GM21825 (cell line): ENCODE measurements at regions not wholly inside any gene's neighbourhood (a gene's known extent, or its start where the extent isn't known, plus 50 kb on each side); places are given as distances from the start of the nearest gene placed in this dataset.

Source experiments
- ATAC-seq: cut with Tn5 transposase; IDR thresholded peaks from one replicate; pipeline ENCODE4 v1.9.1; 2021; ENCODE audit warnings: mild to moderate bottlenecking, moderate library complexity; ENCODE audit not compliant: unreplicated experiment

DNA sequence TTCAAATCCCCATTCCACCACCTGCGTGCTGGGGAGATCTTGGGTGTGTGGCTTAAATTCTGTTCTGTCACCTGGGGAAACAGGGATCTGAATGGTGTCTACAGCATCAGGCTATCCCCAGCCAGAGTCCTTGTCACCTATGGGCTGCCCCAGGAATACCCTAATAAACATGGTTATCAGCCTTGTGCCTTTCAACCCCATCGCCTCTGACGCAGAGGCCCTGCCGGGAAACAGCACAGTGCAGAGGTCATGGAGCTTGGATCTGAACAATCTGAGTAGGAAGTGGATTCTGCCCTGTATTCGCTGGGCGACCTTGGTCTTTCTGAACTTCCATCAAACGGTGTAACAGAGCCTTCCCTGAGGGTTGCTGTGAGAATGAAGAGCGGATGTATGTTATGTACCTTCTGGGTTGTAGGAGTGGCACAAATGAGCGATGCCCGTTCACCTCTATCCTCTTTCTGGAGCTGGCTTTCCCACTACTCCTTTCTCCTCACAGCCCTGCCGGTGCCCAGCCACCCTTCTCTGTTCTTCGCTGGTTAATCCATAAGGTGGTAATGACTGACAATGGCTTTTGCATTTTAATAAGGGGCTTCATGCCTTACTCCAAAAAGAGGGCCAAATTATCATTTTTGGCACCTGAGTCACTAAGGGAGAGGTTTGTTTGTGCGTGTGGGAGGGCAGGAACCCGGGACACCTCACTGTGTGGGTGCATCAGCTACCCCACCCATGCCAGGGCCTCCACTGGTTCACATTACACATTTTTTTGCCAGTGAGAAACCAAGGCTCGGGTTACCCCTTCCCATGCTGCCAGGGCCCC is 256.5 kb downstream of the MYCN start:
- no peak for ATAC-seq

DNA sequence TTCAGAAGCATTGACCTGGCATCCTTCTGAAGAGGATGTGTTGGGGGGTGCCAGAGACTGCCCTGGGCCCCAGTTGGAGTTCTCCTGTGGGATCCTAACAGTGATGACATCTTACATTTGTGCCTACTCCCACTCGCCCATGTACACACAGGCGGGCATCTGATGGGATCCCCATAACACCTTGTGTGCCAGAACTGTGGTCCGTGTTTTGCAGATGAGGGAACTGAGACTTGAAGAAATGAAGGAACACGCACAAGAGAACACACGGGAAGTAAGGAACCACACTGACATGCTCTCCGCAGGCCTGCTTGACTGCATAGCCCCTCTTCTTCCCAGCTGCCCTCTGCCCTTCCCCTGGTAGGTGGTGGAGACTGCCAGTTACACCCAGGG is 255.3 kb downstream of the MYCN start:
- ATAC-seq: no peak

DNA sequence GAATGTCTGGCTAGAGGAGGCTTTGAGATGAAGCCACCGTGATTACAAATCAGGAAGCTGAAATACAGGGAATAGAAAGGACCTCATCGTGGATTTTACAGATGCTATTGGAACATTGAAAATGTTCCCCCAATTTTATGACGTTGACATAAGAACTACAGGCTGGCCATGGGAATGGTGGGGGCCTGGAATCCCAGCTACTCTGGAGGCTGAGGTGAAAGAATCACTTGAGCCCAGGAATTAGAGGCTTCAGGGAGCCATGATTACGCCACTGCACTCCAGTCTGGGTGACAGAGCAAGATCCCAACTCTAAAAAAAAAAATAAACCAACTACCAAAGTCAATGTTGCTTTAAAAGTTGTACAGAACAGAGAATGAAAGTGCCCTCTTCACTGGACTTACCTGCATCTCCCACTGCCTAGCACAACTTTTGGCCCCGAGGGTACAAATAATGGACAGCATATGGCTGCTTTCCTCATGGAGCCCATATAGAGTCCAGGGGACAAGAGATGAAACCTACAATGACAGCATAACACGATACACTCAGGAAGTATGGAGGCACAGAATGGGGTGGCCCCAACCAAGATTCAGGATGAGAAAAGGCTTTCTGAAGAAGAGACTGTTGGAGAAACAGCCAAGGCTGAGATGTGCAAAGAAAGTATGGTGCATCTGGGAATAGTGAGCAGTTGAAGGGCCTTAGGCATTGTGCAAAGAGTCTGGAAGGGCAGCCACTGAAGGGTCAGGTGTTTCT is 254.8 kb downstream of the MYCN start:
- ATAC-seq: no peak

DNA sequence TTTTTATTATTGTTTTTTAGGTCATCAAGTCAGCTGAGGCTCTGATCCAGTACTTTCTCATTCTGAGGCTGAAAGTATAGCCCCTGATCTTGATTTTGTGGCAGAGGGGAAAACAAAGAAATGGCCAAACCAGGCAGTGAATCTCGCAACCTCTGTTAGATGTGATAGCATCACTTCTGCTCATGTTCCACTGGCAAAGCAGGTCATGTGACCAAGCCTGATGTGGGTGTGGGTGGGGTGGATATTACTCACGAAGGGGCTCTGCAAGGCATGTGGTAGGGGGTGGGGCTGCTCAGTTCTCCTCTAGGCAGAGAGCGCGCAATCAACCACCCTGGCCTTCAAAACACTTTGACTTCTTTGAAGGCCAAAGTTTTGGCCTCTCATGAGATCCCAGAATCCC is 254.2 kb downstream of the MYCN start:
- no peak for ATAC-seq

DNA sequence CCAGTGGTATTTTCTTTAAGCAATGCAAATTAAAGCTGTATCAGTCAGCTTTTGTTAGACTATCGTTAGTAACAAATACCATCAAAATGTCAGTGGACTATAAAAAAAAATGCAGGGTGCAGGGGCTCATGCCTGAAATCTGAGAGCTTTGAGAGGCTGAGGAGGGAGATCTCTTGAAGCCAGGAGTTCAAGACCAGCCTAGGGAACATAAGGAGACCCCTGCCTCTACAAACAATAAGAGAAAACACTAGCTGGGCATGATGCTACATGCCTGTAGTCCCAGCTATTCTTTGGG is 253.7 kb downstream of the MYCN start:
- no peak for ATAC-seq

DNA sequence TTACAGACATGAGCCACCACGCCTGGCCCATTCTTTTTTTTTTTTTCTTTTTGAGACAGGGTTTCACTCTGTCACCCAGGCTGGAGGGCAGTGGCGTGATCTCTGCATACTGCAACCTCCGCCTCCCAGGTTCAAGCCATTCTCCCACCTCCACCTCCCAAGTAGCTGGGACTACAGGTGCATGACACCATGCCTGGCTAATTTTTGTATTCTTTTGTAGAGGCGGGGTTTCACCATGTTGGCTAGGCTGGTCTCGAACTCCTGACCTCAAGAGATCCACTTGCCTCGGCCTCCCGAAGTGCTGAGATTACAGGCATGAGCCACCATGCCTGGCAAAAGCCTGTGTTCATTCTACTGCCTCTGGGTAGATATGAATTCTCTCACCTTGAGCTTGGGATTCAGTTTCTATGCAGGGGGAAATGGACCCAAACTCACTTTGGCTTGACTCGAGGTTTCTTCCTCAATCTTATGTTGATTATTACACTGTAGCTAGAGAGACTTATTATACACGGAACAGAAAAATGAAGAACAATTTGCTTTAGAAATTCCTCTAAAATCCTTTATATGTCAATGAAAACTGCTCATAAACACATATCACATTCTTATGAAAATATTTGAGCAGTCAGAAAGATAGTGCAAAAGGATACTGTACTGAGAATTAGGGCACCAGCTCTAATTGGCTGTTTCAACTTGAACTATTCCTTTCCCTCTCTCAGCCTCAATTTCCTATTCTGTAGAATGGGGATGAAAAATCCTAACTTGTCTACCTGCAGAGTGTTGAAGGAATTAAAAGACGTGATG is 252.3 kb downstream of the MYCN start:
- ATAC-seq: no peak

DNA sequence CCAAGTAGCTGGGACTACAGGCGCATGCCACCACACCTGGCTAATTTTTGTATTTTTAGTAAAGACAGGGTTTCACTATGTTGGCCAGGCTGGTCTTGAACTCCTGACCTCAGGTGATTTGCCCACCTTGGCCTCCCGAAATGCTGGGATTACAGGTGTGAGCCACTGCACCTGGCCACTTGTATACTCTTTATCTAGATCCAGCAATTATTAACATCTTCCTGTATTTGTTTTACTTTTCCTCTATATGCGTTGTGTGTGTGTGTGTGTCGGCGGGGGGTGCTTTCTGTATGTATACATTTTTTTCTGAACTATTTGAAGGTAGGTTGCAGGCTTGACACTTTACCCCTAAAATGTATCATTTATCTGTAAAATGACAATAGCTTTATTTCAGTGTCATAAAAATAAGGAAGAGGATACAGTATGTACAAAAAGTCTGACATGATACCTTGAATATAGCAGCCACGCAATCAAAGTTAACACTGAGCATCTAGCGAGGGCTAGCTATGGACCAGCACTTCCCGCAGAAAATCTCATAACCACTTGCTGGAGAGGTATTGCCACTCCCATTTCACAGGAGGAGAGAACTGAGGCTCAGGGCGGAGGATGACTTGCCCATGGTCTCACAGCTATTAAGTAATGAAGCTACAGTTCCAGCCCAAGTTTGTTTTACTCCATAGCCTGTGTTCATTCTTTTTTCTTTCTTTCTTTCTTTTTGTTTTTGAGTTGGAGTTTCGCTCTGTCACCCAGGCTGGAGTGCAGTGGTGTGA is 251.3 kb downstream of the MYCN start:
- no peak for ATAC-seq

DNA sequence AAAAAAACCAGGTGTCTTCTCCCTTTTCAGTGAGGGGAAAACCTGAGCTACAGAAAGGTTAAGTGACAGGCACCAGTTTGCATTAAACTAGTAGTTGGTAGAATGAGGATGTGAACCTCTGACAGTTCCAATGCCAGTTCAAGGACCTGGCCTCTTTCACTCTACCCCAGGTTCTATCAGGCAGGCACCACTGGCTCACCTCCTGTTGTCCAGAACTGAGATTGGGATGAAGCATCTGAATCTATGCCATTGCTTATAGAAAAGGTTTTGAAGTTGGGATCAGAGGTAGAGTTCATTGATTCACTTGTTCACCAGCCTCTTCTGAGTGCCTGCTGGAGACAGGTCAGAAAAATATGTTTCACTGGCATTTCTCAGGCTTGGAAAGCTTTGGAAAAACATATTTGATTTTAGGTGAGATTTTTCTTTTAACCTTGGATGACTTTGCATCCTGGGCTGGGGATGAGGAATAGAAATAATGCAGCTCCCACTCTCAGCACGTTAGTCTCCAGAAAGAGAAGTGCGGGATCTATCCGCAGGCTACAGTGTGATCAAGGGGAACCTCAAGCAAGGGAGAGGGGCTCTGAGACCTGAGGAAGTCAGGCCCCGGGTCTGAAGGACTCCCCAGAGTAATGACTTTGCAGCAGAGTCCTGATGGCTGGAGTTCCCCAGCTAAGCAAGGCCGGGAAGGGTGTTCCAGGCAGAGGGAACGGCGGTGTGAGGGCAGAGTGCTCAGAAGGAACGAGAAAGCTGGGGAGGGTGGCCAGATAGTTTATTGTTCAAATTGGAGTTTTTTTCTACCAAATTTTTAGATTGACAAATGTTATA is 250.3 kb downstream of the MYCN start:
- no peak for ATAC-seq

DNA sequence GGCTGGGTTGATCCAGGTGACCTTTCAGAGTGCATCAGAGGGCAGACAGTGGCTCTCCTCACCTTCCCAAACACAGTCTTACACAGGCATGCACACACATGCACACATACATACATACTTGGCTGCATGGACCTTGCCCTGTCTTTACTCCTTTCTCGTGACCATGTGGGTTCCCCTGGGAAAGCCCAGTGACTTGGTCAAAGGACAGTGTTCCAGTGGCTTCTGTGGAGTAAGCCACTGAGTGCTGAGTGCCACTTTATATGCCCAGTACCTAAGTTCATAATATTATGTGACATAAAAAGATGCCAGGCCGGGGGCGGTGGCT is 249.4 kb downstream of the MYCN start:
- ATAC-seq: no peak

DNA sequence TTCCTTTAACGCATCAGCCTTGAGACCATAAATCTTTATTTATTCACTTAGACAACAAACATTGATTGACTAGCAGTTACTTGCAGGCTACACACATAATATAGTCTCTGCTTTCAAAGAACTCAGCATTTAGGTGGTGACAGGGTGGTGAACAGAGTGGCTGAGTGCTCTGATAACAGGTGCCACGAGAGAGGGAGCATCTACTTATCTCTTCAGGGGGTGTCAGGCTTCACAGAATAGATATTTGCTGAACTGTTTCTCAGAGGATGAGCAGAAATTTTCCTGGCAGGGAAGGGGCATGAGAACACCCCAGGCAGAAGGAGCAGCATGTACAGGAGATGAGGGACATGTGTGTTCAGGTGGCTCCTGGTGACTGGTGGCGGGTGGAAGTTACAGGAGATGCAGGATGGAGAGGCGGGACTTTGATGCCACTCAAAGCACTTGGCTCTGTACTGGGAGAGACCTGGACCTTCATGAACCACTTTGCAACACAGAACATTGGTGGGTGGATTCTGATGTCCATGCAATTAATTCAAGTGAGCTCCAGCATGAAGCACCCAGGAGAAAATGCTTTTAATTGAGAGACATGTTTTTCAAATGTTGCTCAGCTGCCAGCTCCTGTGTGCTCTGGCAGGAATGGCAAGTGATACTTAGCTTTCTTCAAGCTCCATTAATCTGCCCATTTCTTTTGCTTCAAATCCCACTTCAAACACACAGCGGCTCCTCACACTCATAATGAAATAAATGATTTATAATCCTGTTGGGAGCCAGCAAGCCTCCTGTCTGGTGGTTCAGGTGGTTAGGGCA is 248.9 kb downstream of the MYCN start:
- no peak for ATAC-seq

DNA sequence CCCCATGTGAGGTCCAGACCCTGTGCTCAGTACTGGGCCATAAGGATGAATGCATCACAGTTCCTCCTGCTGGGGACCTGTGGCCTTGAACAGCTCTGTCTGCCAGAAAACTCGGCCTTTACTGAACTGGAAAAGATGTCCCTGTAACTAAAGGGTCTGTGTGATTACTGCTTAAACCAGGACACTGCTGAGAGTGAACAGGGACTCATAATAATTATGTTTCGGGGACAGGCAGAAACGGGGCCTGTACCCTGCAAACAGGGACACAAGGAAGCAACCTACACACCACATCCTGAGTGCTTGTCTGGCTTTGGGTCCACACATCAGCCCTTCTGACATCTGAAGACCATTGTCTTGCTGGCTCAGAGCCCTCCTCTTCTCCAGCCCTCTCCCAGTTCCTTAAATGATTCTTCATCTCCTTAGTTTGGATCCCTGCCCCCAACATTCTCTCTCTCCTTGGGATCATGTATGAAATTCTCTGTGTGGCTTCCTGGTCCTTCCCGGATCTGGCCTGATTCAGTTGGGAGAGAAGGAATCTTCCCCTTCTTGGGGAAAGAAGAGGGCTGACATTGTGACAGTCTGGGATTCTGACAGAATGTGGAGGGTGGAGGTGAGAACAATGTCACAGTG is 248.0 kb downstream of the MYCN start:
- no peak for ATAC-seq

DNA sequence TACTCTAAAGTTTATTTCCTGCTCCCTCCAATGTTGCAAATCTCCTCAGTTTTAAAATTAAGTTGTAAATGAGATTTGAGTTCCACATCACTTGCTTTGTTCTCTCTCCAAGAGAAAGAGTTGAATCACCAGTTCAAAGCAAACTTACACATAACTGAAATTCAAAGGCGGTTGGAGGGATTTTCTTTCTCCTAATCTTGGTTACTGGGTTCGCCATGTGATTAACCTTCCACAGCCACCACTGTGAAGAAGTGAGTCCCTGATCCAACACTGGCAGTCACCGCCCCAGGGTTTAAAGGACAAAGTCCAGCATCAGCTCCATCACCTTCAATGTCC is 247.1 kb downstream of the MYCN start:
- ATAC-seq: no peak

DNA sequence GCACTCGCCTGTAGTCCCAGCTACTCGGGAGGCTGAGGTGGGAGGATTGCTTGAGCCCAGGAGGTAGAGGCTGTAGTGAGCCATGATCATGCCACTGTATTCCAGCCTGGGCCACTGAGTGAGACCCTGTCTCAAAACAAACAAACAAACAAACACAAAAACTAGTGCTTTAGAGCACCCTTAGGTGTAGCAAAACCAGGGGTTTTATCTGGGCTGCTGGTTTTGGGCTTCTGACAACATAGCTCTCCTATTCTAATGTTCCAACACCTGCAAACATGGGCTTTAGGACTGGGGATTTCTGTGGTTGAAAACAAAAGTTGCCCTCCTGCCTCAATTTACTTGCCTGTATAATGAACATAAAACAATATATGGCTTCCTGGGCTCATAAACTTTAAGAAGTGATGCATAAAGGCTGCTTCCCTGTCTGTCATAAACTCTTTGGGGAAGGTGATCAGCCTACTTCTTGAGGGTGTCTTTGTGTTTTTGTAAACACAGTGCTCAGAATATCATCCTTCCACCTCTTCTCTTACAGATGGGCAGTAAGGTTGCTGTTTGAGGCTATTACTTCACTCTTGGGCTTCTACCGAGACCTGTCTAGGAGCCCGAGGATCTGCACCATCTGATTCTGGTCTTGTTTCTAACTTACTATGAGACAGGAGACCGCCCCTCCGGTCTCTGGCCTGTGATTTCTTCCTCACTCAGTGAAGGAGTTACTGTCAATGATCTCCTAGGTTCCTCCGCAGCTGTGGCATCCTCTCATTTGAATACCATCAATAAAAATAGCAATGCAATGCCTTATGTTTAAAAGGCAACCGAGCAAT is 246.5 kb downstream of the MYCN start:
- ATAC-seq: no peak

DNA sequence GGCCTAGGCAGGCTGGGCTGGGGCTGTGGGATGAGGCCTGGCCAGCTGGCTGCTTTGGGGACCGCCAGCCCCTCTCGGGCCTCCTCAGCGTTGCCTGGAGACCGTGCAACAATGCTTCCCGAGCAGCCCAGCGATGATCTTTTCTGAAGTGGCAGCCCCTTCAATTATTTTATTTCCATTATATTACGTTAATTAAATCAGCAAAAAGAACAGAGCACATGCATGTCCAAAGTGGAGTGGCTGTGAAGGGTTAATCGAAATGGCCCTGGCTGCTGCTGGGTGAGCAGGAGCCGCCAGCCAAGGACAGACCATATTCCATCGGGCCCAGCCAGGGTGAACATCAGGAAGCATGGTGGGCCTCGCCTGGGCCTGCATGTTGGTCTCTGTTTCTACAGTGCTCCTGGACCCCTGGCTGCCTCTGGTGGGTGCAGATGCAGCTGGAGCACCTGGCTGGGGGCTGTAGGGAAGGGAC is 245.5 kb downstream of the MYCN start:
- ATAC-seq: no peak

DNA sequence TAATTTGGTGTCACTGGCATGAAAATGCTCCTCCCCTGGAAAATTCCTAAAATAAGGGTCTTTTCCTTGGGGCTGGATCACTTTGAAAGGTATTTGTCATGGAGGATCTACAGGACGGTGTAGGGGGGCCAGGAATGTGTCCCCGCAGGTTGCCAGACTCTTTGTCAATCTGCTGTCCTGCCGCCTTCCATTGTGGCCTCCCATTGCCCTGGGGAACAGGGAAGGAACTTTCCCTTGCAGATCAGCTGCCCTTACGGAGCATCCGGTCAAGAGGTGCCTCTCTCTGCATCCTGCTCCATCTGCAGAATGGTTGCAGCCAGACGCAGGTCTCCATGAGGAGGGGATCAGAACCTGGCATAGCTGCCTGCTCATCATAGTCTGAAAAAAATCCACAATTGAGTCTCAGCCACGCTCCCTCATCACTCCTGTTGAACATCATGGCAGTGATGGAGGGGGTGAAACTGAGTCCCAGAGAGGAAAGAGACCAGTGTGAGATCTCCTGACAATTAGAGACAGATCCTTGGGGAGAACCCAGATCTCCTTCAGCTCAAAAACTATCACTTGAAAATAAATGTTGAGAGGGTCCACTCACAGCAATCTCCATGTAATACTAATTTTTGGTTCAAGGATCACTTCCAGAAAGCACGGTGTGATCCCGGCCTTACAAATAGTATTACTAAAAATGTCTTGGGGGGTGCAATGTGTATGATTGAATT is 244.8 kb downstream of the MYCN start:
- no peak for ATAC-seq

DNA sequence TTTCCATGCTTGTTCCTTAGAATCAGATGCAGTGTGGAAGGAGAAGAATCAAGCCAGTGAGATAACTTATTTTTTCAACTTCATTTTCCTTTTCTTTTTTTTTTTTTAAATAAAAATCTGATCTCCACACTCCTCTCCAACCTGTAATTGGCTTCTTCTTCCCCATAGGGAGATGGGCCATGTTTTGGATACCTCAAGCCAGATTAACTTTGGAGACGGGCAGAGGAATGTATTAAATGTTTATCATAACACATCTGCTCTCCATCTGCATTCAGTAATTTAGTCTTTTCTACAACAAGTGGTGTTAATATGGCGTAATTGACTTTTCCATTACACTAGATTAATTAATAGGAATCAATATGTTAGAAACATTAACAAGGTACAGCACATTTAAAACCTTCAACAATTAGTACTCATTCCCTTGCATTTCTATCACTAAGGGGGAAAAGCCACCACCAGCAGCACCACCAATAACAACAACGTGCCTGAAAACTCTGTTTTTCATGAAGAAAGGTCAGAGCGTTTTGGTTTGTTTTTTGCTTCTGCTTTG is 244.1 kb downstream of the MYCN start:
- no peak for ATAC-seq

DNA sequence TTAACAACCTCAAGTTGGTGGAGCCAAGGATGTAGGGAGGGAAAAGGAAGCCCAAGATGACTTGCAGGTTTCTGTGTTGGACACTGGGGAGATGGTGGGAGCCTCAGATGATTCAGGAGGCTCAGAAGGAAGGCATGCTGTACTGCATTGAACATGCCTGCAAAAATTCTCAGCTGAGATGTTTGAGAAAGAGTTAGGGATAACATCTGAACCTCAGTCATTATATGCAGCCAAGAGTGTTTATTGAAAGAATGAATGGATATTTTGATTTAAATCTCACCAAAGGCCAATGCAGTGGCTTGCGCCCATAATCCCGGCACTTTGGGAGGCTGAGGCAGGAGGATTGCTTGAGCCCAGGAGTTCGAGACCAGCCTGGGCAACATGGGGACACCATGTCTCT is 243.0 kb downstream of the MYCN start:
- ATAC-seq: no peak
